ENCODE measurements at regions not wholly inside any gene's neighbourhood (a gene's known extent, or its start where the extent isn't known, plus 50 kb on each side); places are given as distances from the start of the nearest gene placed in this dataset.
"Not testable (repeated sequence)": the region's sequence is repeated elsewhere in the genome, so short reads cannot be mapped to it uniquely, and the experiment has no call there.

DNA sequence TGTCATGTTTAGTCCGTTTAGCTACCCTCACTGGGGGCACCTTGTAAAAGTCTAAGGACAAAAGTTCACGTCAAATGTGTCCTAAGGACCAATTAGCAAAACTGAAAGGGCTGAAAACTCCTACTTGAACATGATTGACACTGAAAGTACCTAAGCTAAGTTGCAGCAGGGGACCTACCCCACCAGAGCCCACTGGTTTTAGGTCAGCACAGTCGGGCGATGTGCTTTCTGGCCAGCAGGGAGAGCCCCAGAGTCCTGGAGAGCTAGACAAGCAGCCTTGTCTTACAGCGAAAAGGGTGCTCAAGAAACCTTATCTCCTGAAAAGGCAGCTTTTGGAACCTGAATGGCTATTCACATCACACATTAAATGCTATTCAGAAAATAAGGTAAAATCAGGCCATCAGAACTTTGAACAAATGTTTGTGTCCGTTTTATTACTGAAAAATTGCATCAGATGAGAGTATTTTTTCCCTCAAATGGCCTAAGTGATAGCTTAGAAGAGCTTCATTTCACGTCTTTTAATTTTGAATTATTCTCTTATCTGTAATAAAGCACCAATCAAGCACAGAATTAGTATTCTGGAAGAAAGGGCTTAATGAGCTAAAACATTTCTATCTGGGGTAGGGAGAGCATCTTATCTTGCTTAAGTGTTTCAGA is 52.2 kb upstream of the MKI67 start:
- peak in 1 of 2 experiments; percentile 0 for DNase-seq

DNA sequence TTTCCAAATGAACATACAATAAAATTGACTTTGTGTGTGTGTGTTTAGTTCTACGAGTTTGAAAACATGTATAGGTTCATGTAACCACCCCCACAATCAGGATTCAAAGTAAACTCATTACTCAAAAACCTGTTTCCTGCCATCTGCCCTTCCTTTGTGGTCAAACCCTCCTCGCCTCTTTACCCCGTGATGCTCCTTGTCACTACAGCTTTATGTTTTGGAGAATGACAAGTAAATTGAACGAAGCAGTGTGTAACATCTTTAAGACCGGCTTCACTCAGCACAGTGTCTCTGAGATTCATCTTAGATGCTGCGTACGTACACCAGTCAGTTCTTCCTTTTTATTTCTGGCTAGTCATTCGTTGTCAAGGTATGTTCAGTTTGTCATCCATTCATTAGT is 54.6 kb upstream of the MKI67 start:
- DNase-seq, result no peak

DNA sequence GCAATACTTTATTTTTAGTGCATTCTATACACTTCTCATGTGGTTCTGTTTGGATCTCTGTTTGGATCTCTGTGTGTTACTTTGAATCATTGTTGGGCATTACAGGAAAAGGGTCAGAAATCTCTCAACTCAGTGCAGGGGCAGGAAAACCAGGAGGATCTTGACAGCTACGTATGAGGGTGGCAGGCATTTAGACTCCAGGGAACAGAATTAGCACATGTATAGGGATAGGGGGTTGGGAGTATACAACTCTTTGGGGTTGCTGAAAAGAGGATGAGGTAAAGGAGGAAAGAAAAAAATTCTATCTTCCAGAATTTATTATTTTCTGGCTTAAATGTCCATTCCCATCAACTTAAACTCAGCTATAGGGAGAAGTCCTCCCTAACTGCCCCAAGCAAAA is 59.4 kb upstream of the MKI67 start:
- no peak for DNase-seq

GRCh38 chr10:128186959-128187787 is 61.0 kb upstream of the MKI67 start:
- no peak for DNase-seq

DNA sequence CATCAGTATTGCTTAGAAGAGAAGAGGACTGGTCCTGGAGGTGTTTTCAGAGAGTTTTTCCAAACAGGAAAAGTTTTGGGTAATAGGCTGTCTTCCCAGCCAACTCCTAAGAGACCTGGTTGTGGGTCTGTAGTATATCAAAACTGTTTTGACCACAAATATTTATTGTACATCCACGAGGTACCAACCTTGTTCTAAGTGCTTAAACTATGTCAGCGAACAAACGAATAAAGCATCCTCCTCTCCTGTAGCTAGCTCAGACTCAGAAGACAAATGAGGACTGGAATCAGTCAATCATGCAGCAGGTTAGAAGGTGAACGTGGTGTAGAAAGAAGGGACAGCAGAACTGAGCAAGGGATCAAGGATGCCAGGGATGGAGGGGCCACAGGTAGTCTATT is 61.6 kb upstream of the MKI67 start:
- DNase-seq, result no peak

GRCh38 chr10:128189176-128189575 is 63.0 kb upstream of the MKI67 start:
- no peak for DNase-seq

- no peak for DNase-seq
Observed at GRCh38 chr10:128191847-128192246, 65.6 kb upstream of the MKI67 start.

DNA sequence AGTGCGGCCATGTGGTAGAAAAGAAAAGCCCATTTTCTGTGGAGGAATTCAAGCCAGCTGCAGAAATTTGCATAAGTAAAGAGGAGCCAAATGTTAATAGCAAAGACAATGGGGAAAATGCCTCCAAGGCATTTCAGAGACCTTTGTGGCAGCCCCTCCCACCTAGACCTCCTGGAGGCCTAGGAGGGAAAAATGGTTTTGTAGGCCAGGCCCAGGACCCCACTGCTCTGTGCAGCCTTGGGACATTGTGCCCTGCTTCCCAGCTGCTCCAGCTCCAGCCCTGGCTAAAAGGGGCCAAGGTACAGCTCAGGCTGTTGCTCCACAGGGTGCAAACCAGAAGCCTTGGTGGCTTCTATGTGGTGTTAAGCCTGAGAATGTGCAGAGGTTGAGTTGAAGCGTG is 75.6 kb upstream of the MKI67 start:
- not testable (repeated sequence) for DNase-seq

- DNase-seq, result no peak
Observed at GRCh38 chr10:128203028-128203427, 76.8 kb upstream of the MKI67 start.

DNA sequence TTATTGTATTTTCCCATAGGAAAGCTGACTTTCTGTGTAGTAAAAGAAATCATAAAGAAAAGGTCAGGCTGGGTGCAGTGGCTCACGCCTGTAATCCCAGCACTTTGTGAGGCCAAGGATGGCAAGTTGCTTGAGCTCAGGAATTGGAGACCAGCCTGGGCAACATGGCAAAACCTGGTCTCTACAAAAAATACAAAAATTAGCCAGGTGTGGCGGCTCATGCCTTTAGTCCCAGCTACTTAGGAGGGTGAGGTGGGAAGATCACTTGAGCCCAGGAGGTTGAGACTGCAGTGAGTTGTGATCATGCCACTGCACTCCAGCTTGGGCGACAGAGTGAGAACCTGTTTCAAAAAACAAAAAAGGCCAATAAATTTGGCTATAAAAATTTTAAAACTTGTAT is 79.4 kb upstream of the MKI67 start:
- DNase-seq, result not testable (repeated sequence)

- DNase-seq, result no peak
Observed at GRCh38 chr10:128206676-128207075, 80.5 kb upstream of the MKI67 start.

DNA sequence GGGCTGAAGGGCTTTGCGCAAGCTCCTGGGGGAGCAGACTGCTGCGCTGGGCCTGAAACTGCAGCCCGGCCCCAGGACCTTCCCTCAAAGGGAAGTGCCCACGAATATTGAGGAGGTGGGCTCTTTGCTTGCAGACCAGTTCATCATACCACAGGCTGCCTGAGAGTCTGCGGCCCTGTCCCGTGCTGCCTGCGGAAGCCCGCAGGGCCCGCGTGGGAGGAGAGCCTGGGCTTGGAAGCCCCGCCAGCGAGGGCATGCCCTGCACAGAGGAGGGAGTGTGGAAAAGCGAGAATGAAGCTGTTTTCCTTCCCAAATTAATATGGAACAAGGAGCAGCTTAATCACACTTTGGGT is 83.6 kb upstream of the MKI67 start:
- DNase-seq, result no peak

DNA sequence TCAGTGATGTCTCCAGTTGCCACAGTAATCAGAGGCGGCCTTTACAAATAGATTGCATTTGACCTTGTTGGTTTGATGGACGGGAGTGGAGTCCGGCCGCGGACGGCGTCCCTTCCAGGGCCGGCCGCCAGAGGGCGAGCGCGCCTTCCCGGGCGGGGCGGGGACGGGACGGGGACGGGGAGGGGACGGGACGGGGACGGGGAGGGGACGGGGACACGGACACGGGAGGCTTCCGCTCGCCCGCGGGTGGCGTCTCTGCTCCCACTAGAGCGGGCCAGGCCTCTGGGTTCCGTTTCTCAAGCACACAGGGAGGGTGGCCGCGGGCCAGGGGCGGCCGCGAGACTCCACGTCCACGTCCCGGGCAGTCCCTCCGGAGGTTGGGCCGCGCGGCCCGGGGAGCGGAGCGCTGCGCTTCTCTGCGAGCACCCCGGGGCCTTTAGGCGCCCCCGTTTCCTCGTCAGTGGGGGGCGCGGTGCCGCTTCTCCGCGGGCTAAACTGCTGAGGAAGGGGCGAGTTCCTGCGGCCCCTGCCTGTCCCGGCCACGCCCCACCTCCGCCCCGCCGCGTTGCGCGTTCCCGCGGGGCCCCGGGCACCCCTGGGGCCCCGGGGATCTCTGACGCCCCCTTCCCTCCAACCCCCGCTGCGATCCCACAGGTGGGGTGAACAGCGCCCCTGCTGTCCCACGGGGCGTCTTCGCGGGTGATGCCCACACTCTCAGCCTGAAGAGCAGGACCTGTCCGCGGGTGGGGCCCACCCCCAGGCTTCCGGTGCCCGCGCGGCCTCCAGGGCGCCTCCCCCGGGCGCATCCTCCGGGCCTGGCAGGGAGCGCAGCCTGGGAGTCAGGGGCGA is 84.2 kb upstream of the MKI67 start:
- DNase-seq, result no peak

DNA sequence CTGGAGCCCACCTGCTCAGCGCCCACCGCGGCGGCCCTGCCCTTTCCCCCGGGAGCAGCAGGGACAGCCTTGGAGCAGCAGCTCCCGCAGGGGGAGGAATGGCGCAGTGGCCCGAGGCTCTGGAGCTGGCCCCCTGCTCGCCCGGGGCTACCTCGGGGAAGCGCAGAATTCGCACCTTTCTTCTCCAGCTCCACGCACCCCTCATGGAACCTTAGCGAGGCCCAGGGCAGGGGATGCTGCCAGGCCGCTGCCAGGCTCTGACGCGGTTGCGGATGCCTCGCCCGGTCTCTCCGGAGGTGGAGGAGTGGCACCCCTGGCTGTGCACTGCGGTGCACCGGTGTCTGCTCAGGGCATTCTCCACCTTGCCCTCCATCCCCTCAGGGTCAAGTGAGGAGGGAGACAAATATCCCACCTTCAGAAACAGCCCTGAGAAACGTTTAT is 84.9 kb upstream of the MKI67 start:
- DNase-seq, result no peak

DNA sequence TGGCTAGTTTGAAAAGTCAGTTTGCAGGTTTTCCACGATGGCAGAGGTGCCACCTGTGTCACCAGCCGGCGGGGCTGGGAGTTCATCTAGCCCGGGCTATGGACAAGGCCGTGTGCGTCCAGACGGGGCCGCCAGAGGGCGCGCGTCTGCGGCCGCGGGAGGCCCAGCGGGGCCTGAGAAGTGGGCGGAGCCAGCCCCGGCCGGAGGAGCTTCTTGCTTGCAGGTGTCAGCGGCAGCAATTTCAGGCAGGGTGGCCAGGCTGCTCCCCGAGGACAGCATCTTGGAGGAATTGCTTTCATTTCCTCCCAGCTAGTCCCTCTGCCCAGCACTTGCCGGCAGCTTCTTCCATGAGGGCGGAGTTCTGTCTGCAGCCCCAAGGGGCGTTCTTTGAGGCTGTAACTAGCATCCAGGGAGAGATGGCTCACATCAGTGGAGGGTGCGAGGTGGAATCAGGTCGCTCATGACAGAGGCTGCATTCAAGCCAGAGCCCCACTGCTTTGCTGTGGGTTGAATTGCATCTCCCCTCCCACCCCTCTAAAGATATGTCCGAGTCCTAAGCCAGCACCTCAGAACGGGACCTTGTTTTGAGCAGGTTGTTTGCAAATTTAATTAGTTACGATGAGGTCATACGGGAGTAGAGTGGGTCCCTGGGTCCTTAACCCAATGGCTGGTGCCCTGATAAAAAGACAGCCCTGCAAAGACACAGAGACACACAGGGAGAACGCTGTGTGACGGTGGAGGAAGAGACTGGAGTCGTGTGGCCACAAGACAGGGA is 85.9 kb upstream of the MKI67 start:
- DNase-seq, result peak in 1 of 2 experiments; percentile 57

- no peak for DNase-seq
Observed at GRCh38 chr10:128213156-128213555, 86.9 kb upstream of the MKI67 start.

- DNase-seq, result no peak
Observed at GRCh38 chr10:128215733-128216132, 89.5 kb upstream of the MKI67 start.

- DNase-seq, result no peak
Observed at GRCh38 chr10:128217136-128217535, 90.9 kb upstream of the MKI67 start.

GRCh38 chr10:128218161-128218560 is 91.9 kb upstream of the MKI67 start:
- no peak for DNase-seq

GRCh38 chr10:128219295-128219694 is 93.1 kb upstream of the MKI67 start:
- no peak for DNase-seq

- no peak for DNase-seq
Observed at GRCh38 chr10:128220021-128220420, 93.8 kb upstream of the MKI67 start.

DNA sequence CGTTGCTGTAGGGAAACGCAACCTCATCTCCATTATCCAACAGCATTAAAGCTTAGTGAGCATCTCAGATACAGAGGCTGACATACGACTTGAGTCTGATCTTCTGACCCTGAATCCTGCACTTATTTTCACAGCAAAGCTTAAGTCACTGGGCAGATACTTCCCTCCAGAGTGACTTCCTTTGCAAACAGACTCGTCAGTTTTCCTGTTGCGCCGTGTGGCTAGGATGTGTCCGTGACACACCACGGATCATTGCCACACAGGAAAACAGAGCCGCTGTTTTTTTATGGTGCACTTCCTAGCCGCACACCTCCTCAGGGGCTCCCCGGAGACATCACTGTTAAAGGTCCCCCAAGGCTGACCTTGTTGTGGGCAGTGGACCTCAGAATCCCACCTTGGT is 94.9 kb upstream of the MKI67 start:
- no peak for DNase-seq

DNA sequence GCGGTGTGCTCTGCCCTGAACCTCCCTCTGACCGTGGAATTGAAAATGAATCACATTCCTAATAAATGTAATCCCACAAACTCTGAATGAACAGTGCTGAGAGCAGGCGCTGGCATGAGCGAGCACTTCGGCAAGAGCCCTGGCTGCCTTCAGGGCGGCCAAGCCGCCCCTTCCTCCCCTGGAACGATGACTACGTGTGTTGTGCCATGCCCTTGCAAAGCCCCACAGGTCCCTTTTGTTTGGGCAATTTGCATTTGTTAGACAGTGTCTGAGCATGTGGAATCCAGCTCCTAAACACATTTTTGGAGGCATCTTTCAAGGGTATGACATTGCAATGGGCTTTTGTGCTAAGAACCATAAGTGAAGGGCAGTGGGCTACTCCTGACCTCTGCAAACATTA is 95.6 kb upstream of the MKI67 start:
- no peak for DNase-seq

All from NCI-H524 (cell line).